Chondrocyte (in vitro differentiated cells): ENCODE measurements at regions not wholly inside any gene's neighbourhood (a gene's known extent, or its start where the extent isn't known, plus 50 kb on each side); places are given as distances from the start of the nearest gene placed in this dataset.

Source experiments
- DNase-seq: peaks from one replicate; pipeline ENCODE4 v3.0.0; 2021; ENCODE audit warnings: mixed read lengths, low spot score
- H3K27ac Mint-ChIP-seq: one replicate; pipeline ENCODE4 v1.8.0; 2021; ENCODE audit warnings: mild to moderate bottlenecking, moderate library complexity, mixed read lengths; ENCODE audit not compliant: unreplicated experiment
- H3K27me3 Mint-ChIP-seq: 2 replicates; pipeline ENCODE4 v1.8.0; 2021; ENCODE audit warnings: low read depth, mixed read lengths
- H3K36me3 Mint-ChIP-seq: 2 replicates; pipeline ENCODE4 v1.8.0; 2021; ENCODE audit warnings: low read depth, mixed read lengths
- H3K4me1 Mint-ChIP-seq: 2 replicates; pipeline ENCODE4 v1.8.0; 2021; ENCODE audit warnings: low read depth, mild to moderate bottlenecking, mixed read lengths
- H3K4me3 Mint-ChIP-seq: one replicate; pipeline ENCODE4 v1.8.0; 2021; ENCODE audit warnings: mild to moderate bottlenecking, moderate library complexity, mixed read lengths; ENCODE audit not compliant: unreplicated experiment
- H3K9me3 Mint-ChIP-seq: 2 replicates; pipeline ENCODE4 v1.8.0; 2021; ENCODE audit warnings: low read depth, mixed read lengths
- TF ChIP-seq, protein P1 (sequence below): fragments of 200-600 bp; sonication (generic); IDR thresholded peaks from 2 replicates; pipeline ENCODE4 v1.5.0; 2021; ENCODE audit warnings: antibody characterized with exemption, mild to moderate bottlenecking, moderate library complexity

DNA sequence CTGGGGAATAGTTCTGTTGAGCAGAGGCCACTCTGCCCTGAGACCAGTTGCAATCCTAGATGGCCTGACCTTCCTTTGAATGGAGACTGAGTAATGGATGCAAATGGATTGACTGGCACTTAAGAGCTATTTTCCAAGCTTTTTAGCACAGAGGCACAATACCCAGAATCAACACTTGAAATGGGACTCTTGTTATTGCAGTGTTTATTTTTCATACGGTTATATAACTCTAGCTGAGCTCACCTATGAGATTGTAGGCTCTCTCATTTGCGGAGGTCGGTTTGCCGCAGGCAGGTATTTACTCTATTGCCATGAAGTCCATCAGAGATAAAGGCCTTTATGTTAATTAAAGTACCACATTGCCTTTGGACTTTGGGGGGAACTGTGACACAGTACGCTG, 422.3 kb upstream of the CELF4 start:
- no peak overlapping the region for H3K27ac Mint-ChIP-seq
- DNase-seq: no peak
- peaks cover 4% of the 10 kb centered on the region for H3K27me3 Mint-ChIP-seq
- no peaks in the 10 kb centered on the region for H3K36me3 Mint-ChIP-seq
- no peaks in the 10 kb centered on the region for H3K4me1 Mint-ChIP-seq
- TF ChIP-seq, protein P1, sequence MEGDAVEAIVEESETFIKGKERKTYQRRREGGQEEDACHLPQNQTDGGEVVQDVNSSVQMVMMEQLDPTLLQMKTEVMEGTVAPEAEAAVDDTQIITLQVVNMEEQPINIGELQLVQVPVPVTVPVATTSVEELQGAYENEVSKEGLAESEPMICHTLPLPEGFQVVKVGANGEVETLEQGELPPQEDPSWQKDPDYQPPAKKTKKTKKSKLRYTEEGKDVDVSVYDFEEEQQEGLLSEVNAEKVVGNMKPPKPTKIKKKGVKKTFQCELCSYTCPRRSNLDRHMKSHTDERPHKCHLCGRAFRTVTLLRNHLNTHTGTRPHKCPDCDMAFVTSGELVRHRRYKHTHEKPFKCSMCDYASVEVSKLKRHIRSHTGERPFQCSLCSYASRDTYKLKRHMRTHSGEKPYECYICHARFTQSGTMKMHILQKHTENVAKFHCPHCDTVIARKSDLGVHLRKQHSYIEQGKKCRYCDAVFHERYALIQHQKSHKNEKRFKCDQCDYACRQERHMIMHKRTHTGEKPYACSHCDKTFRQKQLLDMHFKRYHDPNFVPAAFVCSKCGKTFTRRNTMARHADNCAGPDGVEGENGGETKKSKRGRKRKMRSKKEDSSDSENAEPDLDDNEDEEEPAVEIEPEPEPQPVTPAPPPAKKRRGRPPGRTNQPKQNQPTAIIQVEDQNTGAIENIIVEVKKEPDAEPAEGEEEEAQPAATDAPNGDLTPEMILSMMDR: no peak
- no peaks in the 10 kb centered on the region for H3K9me3 Mint-ChIP-seq
- no peak overlapping the region for H3K4me3 Mint-ChIP-seq

DNA sequence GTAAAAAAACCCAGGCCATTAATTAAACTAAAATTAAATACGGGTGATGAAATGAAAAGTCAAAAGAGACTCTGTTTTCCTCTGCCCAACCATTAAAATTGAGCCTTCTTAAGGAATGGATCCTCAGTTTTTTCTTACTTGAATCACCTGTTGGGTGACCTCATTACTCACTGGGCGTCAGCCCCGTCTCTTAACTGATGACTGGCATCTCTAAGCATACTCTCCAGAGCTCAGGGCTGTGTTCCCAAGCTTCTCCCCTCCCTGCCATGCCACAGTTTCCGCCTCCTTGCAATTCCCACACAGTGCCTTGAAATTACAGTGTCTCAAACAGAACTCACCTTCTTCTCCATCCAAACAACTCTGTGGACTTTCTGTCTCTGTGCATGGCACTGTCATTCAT, 421.1 kb upstream of the CELF4 start:
- Mint-ChIP-seq H3K9me3 (no peaks in the 10 kb centered on the region), H3K27ac (no peak overlapping the region)
- TF ChIP-seq, protein P1: no peak

DNA sequence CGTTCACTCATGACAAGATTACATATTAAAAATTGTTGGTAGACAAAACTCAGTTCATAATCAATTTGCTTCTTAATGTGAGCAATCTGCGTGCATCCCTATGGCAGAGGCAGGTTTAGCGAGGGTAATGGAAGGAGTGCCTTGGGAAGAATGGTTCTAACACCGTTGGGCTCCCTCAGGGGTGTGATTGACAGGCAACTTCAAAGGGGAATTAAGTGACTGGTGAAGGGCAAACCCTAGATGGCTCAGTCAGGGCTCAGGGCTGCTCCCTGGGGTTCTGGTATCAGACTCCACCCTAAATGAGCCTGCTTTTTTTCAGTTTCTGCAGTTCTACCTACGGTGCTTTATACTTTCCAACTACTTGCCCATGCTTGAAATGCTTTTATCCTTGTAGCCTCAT, 419.5 kb upstream of the CELF4 start:
- no peak overlapping the region for H3K27ac Mint-ChIP-seq
- TF ChIP-seq, protein P1: no peak
- peaks cover 6% of the 10 kb centered on the region for H3K27me3 Mint-ChIP-seq
- H3K36me3 Mint-ChIP-seq: no peaks in the 10 kb centered on the region
- H3K9me3 Mint-ChIP-seq: no peaks in the 10 kb centered on the region
- no peaks in the 10 kb centered on the region for H3K4me1 Mint-ChIP-seq
- no peak overlapping the region for H3K4me3 Mint-ChIP-seq
- DNase-seq: no peak

More for the DNA sequence above, 421.1 kb upstream of the CELF4 start:
- no peak for DNase-seq
- Mint-ChIP-seq H3K4me1 (no peaks in the 10 kb centered on the region), H3K27me3 (peaks cover 8% of the 10 kb centered on the region), H3K4me3 (no peak overlapping the region), H3K36me3 (no peaks in the 10 kb centered on the region)

DNA sequence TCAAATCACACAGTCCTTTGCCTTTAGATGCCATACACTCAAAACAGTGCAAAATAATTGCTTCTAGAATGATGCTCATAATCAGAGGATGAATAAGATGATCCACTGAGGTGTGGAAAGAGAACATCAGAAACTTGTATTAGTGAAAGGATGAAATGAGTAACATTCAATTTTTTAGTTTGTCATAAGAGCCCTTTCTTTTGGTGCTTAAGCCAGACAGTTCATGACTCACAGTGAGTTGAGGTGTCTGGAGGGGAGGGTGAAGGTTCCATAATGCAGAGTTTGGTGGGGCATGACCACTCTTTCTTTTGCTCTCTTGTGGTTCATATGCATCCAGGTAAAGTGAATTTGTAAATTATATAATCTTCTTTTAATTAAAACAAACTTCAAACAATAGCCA, 415.0 kb upstream of the CELF4 start:
- Mint-ChIP-seq H3K4me1 (no peaks in the 10 kb centered on the region), H3K9me3 (peaks cover 8% of the 10 kb centered on the region), H3K27ac (no peak overlapping the region), H3K36me3 (no peaks in the 10 kb centered on the region), H3K4me3 (no peak overlapping the region), H3K27me3 (peaks cover 3% of the 10 kb centered on the region)
- no peak for DNase-seq
- TF ChIP-seq, protein P1: no peak

DNA sequence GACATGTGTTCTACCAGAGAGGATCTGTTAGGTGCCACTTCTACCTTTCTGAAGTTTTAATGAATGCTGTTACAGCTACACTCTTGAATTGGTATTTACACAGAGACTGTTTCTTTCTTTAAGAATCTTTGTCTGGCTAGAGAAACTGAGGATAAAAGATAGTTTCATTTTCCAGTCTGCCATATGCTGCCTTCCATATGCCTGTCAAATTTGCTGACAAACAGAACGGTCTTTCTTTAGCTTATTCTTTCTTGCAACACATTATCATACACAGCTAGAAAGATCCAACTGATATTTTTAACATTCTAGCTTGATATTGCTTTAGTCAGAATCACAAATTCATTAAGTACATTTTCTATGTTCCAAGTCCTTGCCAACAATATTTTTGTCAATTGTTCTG, 409.8 kb upstream of the CELF4 start:
- H3K4me3 Mint-ChIP-seq: no peak overlapping the region
- peaks cover 23% of the 10 kb centered on the region for H3K9me3 Mint-ChIP-seq
- TF ChIP-seq, protein P1: no peak
- H3K27me3 Mint-ChIP-seq: no peaks in the 10 kb centered on the region
- no peak overlapping the region for H3K27ac Mint-ChIP-seq
- no peaks in the 10 kb centered on the region for H3K4me1 Mint-ChIP-seq
- no peaks in the 10 kb centered on the region for H3K36me3 Mint-ChIP-seq
- DNase-seq: no peak
